ENCODE measurements at regions not wholly inside any gene's neighbourhood (a gene's known extent, or its start where the extent isn't known, plus 50 kb on each side); places are given as distances from the start of the nearest gene placed in this dataset.

GRCh38 chr22:44608597-44609399 is 93.2 kb upstream of the PRR5 start:
- ChIA-PET POLR2A (ENCODE audit: low non-redundant PET) (no interaction called here), CTCF (no interaction called here)
- H3K9me3 ChIP-seq (ENCODE audit: low read depth, low read length, poor library complexity, severe bottlenecking): peaks cover 5% of the 10 kb centered on the region
- no TSS peak for BruUV-seq (replicated peaks)
- H3K4me3 ChIP-seq (ENCODE audit: low read depth, low read length, poor library complexity, severe bottlenecking): no peak overlapping the region
- no peak overlapping the region for H3K27ac ChIP-seq (ENCODE audit: low read depth, low read length, poor library complexity, severe bottlenecking)
- H3K36me3 ChIP-seq (ENCODE audit: insufficient read depth, low read length, poor library complexity, severe bottlenecking): no peaks in the 10 kb centered on the region
- TF ChIP-seq, protein P1, sequence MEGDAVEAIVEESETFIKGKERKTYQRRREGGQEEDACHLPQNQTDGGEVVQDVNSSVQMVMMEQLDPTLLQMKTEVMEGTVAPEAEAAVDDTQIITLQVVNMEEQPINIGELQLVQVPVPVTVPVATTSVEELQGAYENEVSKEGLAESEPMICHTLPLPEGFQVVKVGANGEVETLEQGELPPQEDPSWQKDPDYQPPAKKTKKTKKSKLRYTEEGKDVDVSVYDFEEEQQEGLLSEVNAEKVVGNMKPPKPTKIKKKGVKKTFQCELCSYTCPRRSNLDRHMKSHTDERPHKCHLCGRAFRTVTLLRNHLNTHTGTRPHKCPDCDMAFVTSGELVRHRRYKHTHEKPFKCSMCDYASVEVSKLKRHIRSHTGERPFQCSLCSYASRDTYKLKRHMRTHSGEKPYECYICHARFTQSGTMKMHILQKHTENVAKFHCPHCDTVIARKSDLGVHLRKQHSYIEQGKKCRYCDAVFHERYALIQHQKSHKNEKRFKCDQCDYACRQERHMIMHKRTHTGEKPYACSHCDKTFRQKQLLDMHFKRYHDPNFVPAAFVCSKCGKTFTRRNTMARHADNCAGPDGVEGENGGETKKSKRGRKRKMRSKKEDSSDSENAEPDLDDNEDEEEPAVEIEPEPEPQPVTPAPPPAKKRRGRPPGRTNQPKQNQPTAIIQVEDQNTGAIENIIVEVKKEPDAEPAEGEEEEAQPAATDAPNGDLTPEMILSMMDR (conservative IDR thresholded peaks at IDR 0.05; ENCODE audit: low read depth, low read length): no peak
- no peak for TF ChIP-seq EZH2 (IDR thresholded peaks at IDR 0.05; ENCODE audit: borderline replicate concordance, low read depth, low read length, poor library complexity, severe bottlenecking)
- no peaks in the 10 kb centered on the region for H3K27me3 ChIP-seq (replicated peaks; ENCODE audit: insufficient read depth, low read depth, low read length, poor library complexity)
- H3K4me1 ChIP-seq (ENCODE audit: insufficient read depth, low read length, poor library complexity, severe bottlenecking): no peaks in the 10 kb centered on the region
- DNase-seq (ENCODE audit: low spot score): no peak
- intact Hi-C loops (cut with micrococcal nuclease; ENCODE audit: unreplicated experiment): no loop called here

DNA sequence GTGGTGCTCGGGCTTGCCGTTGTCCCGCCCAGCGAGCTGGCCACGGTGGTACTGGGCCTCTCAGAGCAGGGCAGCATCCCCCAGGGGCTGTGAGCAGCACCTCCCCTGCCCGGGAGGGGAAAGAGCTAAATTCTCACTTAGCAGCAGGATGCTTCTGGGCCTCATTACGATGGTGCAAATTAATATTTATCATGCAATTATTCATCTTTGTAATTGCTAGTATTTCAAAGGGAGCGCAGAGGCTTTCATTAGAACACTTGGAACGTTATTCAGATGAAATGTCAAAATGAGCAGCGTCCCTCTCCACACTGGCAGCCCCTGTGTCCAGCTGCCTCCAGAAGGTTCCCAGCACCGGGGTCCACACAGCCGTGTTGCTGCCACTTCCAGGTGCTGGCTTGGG is 95.9 kb upstream of the PRR5 start:
- POLR2A ChIA-PET (ENCODE audit: low non-redundant PET): no interaction called here

DNA sequence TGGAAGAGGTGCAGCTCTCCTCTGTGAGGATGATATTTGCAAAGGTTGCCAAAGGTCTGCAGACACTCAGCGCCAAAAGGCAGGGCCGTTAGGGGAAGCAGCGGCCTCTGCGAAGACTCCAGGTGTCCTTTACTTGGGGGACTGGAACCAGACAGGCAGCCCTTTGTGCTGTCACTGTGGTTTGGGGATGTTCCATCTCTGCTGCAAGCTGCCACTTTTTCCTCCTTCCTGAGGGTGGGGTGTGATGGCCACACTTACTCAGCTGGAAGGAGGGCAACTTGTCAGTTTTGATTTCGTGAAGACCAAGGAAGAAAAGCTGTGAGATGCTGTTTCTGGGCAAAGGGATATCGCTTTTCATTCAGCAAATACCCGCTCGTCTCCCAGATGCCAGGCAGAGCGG is 96.5 kb upstream of the PRR5 start:
- TF ChIP-seq EZH2 (IDR thresholded peaks at IDR 0.05; ENCODE audit: borderline replicate concordance, low read depth, low read length, poor library complexity, severe bottlenecking): no peak
- TF ChIP-seq, protein P1 (conservative IDR thresholded peaks at IDR 0.05; ENCODE audit: low read depth, low read length): no peak
- Histone ChIP-seq H3K9me3 (ENCODE audit: low read depth, low read length, poor library complexity, severe bottlenecking) (no peaks in the 10 kb centered on the region), H3K27me3 (replicated peaks; ENCODE audit: insufficient read depth, low read depth, low read length, poor library complexity) (no peaks in the 10 kb centered on the region), H3K4me1 (ENCODE audit: insufficient read depth, low read length, poor library complexity, severe bottlenecking) (no peaks in the 10 kb centered on the region), H3K27ac (ENCODE audit: low read depth, low read length, poor library complexity, severe bottlenecking) (no peak overlapping the region), H3K4me3 (ENCODE audit: low read depth, low read length, poor library complexity, severe bottlenecking) (no peak overlapping the region), H3K36me3 (ENCODE audit: insufficient read depth, low read length, poor library complexity, severe bottlenecking) (no peaks in the 10 kb centered on the region)
- no TSS peak for BruUV-seq (replicated peaks)
- CTCF ChIA-PET: no interaction called here
- DNase-seq (ENCODE audit: low spot score): no peak
- intact Hi-C loops (cut with micrococcal nuclease; ENCODE audit: unreplicated experiment): no loop called here
- POLR2A ChIA-PET (ENCODE audit: low non-redundant PET): no interaction called here

More for the DNA sequence above, 95.9 kb upstream of the PRR5 start:
- intact Hi-C loops (cut with micrococcal nuclease; ENCODE audit: unreplicated experiment): no loop called here
- Histone ChIP-seq H3K27me3 (replicated peaks; ENCODE audit: insufficient read depth, low read depth, low read length, poor library complexity) (no peaks in the 10 kb centered on the region), H3K36me3 (ENCODE audit: insufficient read depth, low read length, poor library complexity, severe bottlenecking) (no peaks in the 10 kb centered on the region), H3K27ac (ENCODE audit: low read depth, low read length, poor library complexity, severe bottlenecking) (no peak overlapping the region), H3K4me1 (ENCODE audit: insufficient read depth, low read length, poor library complexity, severe bottlenecking) (no peaks in the 10 kb centered on the region), H3K4me3 (ENCODE audit: low read depth, low read length, poor library complexity, severe bottlenecking) (no peak overlapping the region), H3K9me3 (ENCODE audit: low read depth, low read length, poor library complexity, severe bottlenecking) (no peaks in the 10 kb centered on the region)
- no peak for DNase-seq (ENCODE audit: low spot score)
- TF ChIP-seq EZH2 (IDR thresholded peaks at IDR 0.05; ENCODE audit: borderline replicate concordance, low read depth, low read length, poor library complexity, severe bottlenecking): no peak
- TF ChIP-seq, protein P1 (conservative IDR thresholded peaks at IDR 0.05; ENCODE audit: low read depth, low read length): no peak
- CTCF ChIA-PET: no interaction called here
- BruUV-seq (replicated peaks): no TSS peak

Measured in A673 (cell line).